ENCODE measurements at regions not wholly inside any gene's neighbourhood (a gene's known extent, or its start where the extent isn't known, plus 50 kb on each side); places are given as distances from the start of the nearest gene placed in this dataset.

GRCh38 chr15:47987461-47987860 lies 133.3 kb upstream of the SLC24A5 start:
- TF ChIP-seq CTCF (IDR thresholded peaks at IDR 0.05; ENCODE audit: poor library complexity, severe bottlenecking) (no peak), TAF1 (IDR thresholded peaks at IDR 0.05; ENCODE audit: low read depth) (no peak)
